GM12892 (cell line): ENCODE measurements at regions not wholly inside any gene's neighbourhood (a gene's known extent, or its start where the extent isn't known, plus 50 kb on each side); places are given as distances from the start of the nearest gene placed in this dataset.

ENCODE experiments used
- DNase-seq: peaks from one replicate; pipeline ENCODE4 v3.0.0; 2011; ENCODE audit not compliant: insufficient read length
- FAIRE-seq: peaks from 2 replicates; lab custom pipeline; 2011; peaks lifted over from hg19 to GRCh38; lab: Jason Lieb, UNC
- POLR2A ChIP-seq: IDR thresholded peaks from 2 replicates; pipeline ENCODE4 v1.6.1; 2011; ENCODE audit warnings: low read depth, low read length, control low read depth
- POLR2AphosphoS5 ChIP-seq: IDR thresholded peaks from 2 replicates; pipeline ENCODE4 v1.6.1; 2011; ENCODE audit warnings: low read depth, low read length, control low read depth
- TAF1 ChIP-seq: IDR thresholded peaks from 2 replicates; pipeline ENCODE4 v1.6.1; 2011; ENCODE audit warnings: low read depth, mild to moderate bottlenecking, control low read depth, low read length, borderline replicate concordance

- DNase-seq (no peak), FAIRE-seq (no peak)
- TF ChIP-seq POLR2AphosphoS5 (no peak), POLR2A (no peak), TAF1 (no peak)
These were observed 541.2 kb upstream of the JARID2 start for GRCh38 chr6:14704383-14705271.

DNA sequence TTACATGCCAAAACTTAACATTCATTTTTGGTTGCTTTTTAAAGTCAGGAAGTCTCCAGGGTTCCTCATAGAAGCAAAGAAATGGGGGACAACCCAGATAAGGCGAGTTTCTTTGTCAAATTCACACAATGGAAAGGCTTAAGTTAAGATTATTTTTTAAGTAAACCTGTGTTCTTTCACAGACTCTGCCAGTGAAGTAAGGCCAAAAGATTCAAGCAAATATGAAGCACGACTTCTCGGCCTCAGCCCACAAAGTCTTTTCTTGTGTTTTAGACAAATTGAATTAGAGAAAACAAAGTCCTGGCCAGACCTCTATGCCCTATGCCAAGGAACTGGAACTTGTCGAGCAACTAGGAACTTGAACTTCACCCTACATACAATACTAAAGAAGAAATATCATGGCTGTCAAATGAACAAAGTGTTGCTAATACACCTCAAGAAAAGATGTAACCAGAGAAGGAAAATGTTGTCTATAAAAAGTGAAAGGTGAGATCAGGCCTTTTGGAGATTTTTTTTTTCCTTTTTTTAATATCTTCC, 540.0 kb upstream of the JARID2 start:
- FAIRE-seq, result no peak
- TF ChIP-seq POLR2A (no peak), TAF1 (no peak)
- DNase-seq, result no peak

GRCh38 chr6:14706378-14706929, 539.4 kb upstream of the JARID2 start:
- DNase-seq, result no peak

GRCh38 chr6:14707276-14707675, 538.6 kb upstream of the JARID2 start:
- DNase-seq (no peak), FAIRE-seq (no peak)
- no peak for TF ChIP-seq TAF1

More at GRCh38 chr6:14706378-14706929, 539.4 kb upstream of the JARID2 start:
- FAIRE-seq, result no peak
- no peak for TF ChIP-seq POLR2AphosphoS5
- no peak for TF ChIP-seq POLR2A

- no peak for DNase-seq
- TF ChIP-seq TAF1, result no peak
- no peak for TF ChIP-seq POLR2AphosphoS5
- no peak for TF ChIP-seq POLR2A
- FAIRE-seq, result no peak
These were observed 537.9 kb upstream of the JARID2 start for GRCh38 chr6:14707971-14708465.

DNA sequence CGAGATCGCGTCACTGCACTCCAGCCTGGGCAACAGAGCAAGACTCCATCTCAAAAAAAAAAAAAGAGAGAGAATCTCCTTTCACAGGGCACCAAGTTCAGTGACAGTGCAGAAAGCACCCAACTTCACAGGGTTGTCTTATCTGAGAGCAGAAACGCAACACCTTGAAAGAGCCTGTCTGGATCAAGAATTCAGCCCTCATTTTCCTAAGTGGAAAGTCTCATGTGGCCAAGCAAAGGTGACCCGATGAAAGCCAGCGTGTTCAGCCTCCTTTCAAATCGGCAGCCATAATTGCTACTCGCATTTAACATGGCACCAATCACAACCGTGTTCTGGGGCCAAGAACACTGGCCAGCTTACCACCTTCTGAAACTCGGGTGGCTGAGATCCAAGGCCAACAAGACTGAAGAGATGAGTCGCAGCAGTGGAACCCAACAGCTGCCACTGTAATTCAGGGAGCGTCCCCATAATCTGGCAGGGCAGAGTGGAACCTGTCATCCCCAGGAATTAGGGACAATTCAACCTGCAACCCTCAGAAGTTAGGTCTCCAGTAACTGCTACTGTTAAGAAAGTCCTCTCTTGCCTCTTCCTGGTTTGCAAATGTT, 536.7 kb upstream of the JARID2 start:
- DNase-seq (no peak), FAIRE-seq (no peak)
- TF ChIP-seq TAF1, result no peak
- no peak for TF ChIP-seq POLR2AphosphoS5
- TF ChIP-seq POLR2A, result no peak

DNA sequence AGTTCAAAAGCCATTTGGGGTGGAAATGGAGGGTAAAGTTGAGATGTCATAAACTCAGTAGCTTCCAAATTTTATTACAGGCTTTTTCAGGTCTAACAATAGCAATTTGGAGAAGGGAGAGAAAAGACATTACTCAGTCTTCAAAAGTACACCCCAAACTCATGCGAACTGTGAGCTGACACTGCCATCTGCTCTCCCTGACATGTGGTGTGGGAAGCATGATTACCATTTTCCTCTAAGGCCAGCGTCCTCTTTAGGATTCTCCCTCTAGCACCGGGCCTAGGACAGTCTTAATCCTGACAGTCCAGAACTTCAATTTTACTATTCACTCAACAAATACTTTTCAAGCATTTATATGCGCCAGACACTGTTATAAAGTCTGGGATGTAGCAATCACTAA, 536.0 kb upstream of the JARID2 start:
- DNase-seq (no peak), FAIRE-seq (no peak)
- no peak for TF ChIP-seq POLR2AphosphoS5
- TF ChIP-seq POLR2A, result no peak
- TF ChIP-seq TAF1, result no peak

GRCh38 chr6:14710421-14710820, 535.4 kb upstream of the JARID2 start:
- no peak for FAIRE-seq
- TF ChIP-seq TAF1 (no peak), POLR2AphosphoS5 (no peak), POLR2A (no peak)
- no peak for DNase-seq

GRCh38 chr6:14711056-14711703, 534.7 kb upstream of the JARID2 start:
- no peak for FAIRE-seq
- TF ChIP-seq POLR2A (no peak), TAF1 (no peak), POLR2AphosphoS5 (no peak)
- DNase-seq, result peak; percentile 24

- TF ChIP-seq TAF1 (no peak), POLR2AphosphoS5 (no peak)
These were observed 534.0 kb upstream of the JARID2 start for GRCh38 chr6:14711704-14712379.

More at GRCh38 chr6:14711704-14712379, 534.0 kb upstream of the JARID2 start:
- no peak for DNase-seq
- FAIRE-seq, result no peak
